ENCODE measurements at regions not wholly inside any gene's neighbourhood (a gene's known extent, or its start where the extent isn't known, plus 50 kb on each side); places are given as distances from the start of the nearest gene placed in this dataset.
A peak's percentile ranks its signal among the peaks of the same experiment; 100 is the strongest.

DNA sequence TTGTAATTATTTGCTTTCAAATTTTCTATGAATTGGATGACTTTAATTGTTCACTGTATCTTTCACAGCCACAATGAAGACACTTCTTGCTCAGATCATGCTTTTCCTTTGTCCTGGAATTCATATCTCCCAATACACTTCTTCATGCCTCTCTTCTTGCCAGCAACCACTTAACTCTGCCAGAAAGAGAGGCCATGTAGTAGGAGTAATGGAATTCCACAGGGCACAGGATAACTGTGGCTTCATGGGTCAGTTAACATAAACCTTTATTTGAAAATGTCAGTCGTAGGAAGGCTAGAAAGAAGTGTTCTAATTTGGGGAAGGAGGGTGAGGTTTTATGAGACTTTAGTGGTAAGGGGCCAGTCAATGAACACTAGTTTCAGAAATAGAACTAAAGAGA, 190.3 kb downstream of the TMEM167A start:
- H3K27me3 Mint-ChIP-seq (ENCODE audit: low read depth, unreplicated experiment) = no peaks in the 10 kb centered on the region
- no peak for FAIRE-seq
- no peak overlapping the region for H2AFZ ChIP-seq (ENCODE audit: low read depth, low read length)
- peaks cover 8% of the 10 kb centered on the region for H3K27me3 ChIP-seq (ENCODE audit: insufficient read depth, low read length)
- no peaks in the 10 kb centered on the region for H4K20me1 ChIP-seq (ENCODE audit: insufficient read depth, low read length)
- H3K9me3 Mint-ChIP-seq (ENCODE audit: unreplicated experiment) = peaks cover 3% of the 10 kb centered on the region
- peak overlapping the region; percentile 50 for H3K27ac Mint-ChIP-seq (ENCODE audit: unreplicated experiment)
- no peak overlapping the region for H3K4me3 Mint-ChIP-seq (ENCODE audit: unreplicated experiment)
- H3K36me3 ChIP-seq (ENCODE audit: insufficient read depth, low read length) = no peaks in the 10 kb centered on the region
- peaks cover 10% of the 10 kb centered on the region for H3K4me1 Mint-ChIP-seq (ENCODE audit: low read depth, unreplicated experiment)
- no peak overlapping the region for H3K4me3 ChIP-seq (ENCODE audit: insufficient read depth, low read depth, low read length)
- no peak overlapping the region for H3K9ac ChIP-seq (ENCODE audit: low read length)
- H3K9me3 ChIP-seq (ENCODE audit: insufficient read depth, low read depth, low read length) = no peaks in the 10 kb centered on the region
- H3K4me2 ChIP-seq (ENCODE audit: low read length) = no peak overlapping the region
- H3K4me1 ChIP-seq (ENCODE audit: insufficient read depth, low read length) = peaks cover 3% of the 10 kb centered on the region
- no peaks in the 10 kb centered on the region for H3K79me2 ChIP-seq (ENCODE audit: insufficient read depth, low read length)
- TF ChIP-seq, protein P1, sequence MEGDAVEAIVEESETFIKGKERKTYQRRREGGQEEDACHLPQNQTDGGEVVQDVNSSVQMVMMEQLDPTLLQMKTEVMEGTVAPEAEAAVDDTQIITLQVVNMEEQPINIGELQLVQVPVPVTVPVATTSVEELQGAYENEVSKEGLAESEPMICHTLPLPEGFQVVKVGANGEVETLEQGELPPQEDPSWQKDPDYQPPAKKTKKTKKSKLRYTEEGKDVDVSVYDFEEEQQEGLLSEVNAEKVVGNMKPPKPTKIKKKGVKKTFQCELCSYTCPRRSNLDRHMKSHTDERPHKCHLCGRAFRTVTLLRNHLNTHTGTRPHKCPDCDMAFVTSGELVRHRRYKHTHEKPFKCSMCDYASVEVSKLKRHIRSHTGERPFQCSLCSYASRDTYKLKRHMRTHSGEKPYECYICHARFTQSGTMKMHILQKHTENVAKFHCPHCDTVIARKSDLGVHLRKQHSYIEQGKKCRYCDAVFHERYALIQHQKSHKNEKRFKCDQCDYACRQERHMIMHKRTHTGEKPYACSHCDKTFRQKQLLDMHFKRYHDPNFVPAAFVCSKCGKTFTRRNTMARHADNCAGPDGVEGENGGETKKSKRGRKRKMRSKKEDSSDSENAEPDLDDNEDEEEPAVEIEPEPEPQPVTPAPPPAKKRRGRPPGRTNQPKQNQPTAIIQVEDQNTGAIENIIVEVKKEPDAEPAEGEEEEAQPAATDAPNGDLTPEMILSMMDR (IDR thresholded peaks at IDR 0.05; ENCODE audit: insufficient read depth, low read depth, low read length) = no peak
- TF ChIP-seq EZH2 (IDR thresholded peaks at IDR 0.05; ENCODE audit: insufficient read depth, low read length) = no peak
- H3K27ac ChIP-seq (ENCODE audit: low read depth, low read length) = no peak overlapping the region
- DNase-seq (ENCODE audit: low read depth) = peak; percentile 77
- H3K36me3 Mint-ChIP-seq (ENCODE audit: low read depth, unreplicated experiment) = no peaks in the 10 kb centered on the region

DNA sequence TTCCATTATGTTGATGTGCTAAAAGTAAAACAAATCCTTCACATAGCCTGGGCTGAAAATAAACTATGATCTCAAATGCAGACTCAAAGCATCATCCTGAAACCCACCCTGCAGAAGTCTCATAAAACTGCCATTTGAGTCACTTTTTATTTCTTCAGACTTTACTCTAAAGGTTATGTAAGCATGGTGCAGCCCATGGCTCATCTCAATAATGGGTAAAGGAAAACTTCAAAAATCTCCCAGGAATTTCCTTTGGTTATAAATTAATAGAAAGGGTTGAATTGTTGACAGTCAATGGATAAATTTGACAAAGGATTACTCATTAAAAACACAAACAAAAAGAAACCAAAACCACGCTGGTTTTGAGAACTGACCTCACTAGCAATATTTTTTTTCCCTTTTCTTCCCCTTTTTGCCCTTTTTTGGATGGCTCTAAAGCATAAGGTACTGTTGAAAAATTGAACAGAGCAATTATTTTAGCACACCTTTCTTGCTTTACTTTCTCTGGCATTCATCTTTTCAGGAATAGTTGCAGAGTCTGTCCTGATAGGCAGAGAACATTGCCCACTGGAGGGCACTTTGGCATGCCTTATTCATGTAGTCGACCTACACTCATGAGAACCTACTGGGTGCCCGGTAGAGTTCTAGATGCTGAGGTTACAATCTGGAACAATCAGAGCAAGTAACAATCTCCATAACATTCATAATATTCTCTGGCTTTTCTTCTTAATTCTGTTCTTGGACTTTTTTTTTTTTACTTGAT, 191.4 kb downstream of the TMEM167A start:
- no peak overlapping the region for H3K4me3 Mint-ChIP-seq (ENCODE audit: unreplicated experiment)
- peaks cover 8% of the 10 kb centered on the region for H3K27me3 ChIP-seq (ENCODE audit: insufficient read depth, low read length)
- peaks cover 12% of the 10 kb centered on the region for H3K4me1 Mint-ChIP-seq (ENCODE audit: low read depth, unreplicated experiment)
- H3K9me3 Mint-ChIP-seq (ENCODE audit: unreplicated experiment) = peaks cover 3% of the 10 kb centered on the region
- no peaks in the 10 kb centered on the region for H3K9me3 ChIP-seq (ENCODE audit: insufficient read depth, low read depth, low read length)
- H3K27me3 Mint-ChIP-seq (ENCODE audit: low read depth, unreplicated experiment) = no peaks in the 10 kb centered on the region
- H2AFZ ChIP-seq (ENCODE audit: low read depth, low read length) = no peak overlapping the region
- H3K9ac ChIP-seq (ENCODE audit: low read length) = no peak overlapping the region
- H3K36me3 Mint-ChIP-seq (ENCODE audit: low read depth, unreplicated experiment) = no peaks in the 10 kb centered on the region
- peak overlapping the region; percentile 39 for H3K4me2 ChIP-seq (ENCODE audit: low read length)
- H3K4me3 ChIP-seq (ENCODE audit: insufficient read depth, low read depth, low read length) = no peak overlapping the region
- H3K79me2 ChIP-seq (ENCODE audit: insufficient read depth, low read length) = no peaks in the 10 kb centered on the region
- H3K27ac Mint-ChIP-seq (ENCODE audit: unreplicated experiment) = no peak overlapping the region
- peaks cover 3% of the 10 kb centered on the region for H3K4me1 ChIP-seq (ENCODE audit: insufficient read depth, low read length)
- no peak overlapping the region for H3K27ac ChIP-seq (ENCODE audit: low read depth, low read length)
- TF ChIP-seq, protein P1 (IDR thresholded peaks at IDR 0.05; ENCODE audit: insufficient read depth, low read depth, low read length) = no peak
- no peak for TF ChIP-seq EZH2 (IDR thresholded peaks at IDR 0.05; ENCODE audit: insufficient read depth, low read length)
- H4K20me1 ChIP-seq (ENCODE audit: insufficient read depth, low read length) = no peaks in the 10 kb centered on the region
- FAIRE-seq (no peak), DNase-seq (ENCODE audit: low read depth) (peak; percentile 70)
- H3K36me3 ChIP-seq (ENCODE audit: insufficient read depth, low read length) = no peaks in the 10 kb centered on the region

DNA sequence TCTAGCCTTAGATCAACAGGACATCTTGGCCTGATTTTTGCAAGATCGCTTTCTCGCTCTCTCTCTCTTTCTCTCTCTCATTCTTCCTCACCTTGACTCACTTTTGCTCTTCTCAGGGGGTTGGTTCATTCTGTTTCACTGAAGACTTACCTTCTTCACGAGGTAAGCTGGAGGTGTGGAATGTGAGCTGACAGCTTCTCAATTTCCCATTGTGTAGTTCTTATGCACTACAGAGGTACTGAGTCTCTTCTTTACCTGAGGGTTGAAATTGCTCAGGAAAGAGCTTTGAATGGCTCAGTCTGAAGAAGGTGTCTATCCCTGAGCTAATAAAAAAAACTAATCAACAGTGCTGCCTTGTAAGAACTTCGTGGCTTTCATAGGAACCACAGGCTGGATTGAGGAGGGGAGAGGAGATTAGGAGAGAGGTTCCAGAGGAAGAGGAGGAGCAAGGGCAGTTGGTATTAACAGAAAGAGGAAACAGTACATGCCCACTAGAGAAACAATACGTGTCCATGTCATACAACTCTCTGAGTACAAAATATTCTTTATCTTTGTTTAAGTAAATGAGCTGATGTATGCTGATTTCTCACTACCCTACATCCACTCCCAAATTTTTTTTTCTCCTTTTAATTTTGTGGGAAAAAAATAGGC, 192.2 kb downstream of the TMEM167A start:
- H3K9ac ChIP-seq (ENCODE audit: low read length) = no peak overlapping the region
- no peaks in the 10 kb centered on the region for H4K20me1 ChIP-seq (ENCODE audit: insufficient read depth, low read length)
- H3K4me1 Mint-ChIP-seq (ENCODE audit: low read depth, unreplicated experiment) = peaks cover 12% of the 10 kb centered on the region
- no peak overlapping the region for H3K4me2 ChIP-seq (ENCODE audit: low read length)
- FAIRE-seq (no peak), DNase-seq (ENCODE audit: low read depth) (no peak)
- H3K79me2 ChIP-seq (ENCODE audit: insufficient read depth, low read length) = no peaks in the 10 kb centered on the region
- H3K27me3 Mint-ChIP-seq (ENCODE audit: low read depth, unreplicated experiment) = no peaks in the 10 kb centered on the region
- H3K4me3 Mint-ChIP-seq (ENCODE audit: unreplicated experiment) = no peak overlapping the region
- H3K27ac ChIP-seq (ENCODE audit: low read depth, low read length) = no peak overlapping the region
- H3K36me3 Mint-ChIP-seq (ENCODE audit: low read depth, unreplicated experiment) = no peaks in the 10 kb centered on the region
- no peaks in the 10 kb centered on the region for H3K9me3 ChIP-seq (ENCODE audit: insufficient read depth, low read depth, low read length)
- H2AFZ ChIP-seq (ENCODE audit: low read depth, low read length) = no peak overlapping the region
- peaks cover 5% of the 10 kb centered on the region for H3K9me3 Mint-ChIP-seq (ENCODE audit: unreplicated experiment)
- H3K36me3 ChIP-seq (ENCODE audit: insufficient read depth, low read length) = no peaks in the 10 kb centered on the region
- no peak overlapping the region for H3K4me3 ChIP-seq (ENCODE audit: insufficient read depth, low read depth, low read length)
- H3K27ac Mint-ChIP-seq (ENCODE audit: unreplicated experiment) = peak overlapping the region; percentile 15
- TF ChIP-seq, protein P1 (IDR thresholded peaks at IDR 0.05; ENCODE audit: insufficient read depth, low read depth, low read length) = no peak
- TF ChIP-seq EZH2 (IDR thresholded peaks at IDR 0.05; ENCODE audit: insufficient read depth, low read length) = no peak
- H3K4me1 ChIP-seq (ENCODE audit: insufficient read depth, low read length) = peaks cover 3% of the 10 kb centered on the region
- H3K27me3 ChIP-seq (ENCODE audit: insufficient read depth, low read length) = peaks cover 8% of the 10 kb centered on the region
